ENCODE measurements at regions not wholly inside any gene's neighbourhood (a gene's known extent, or its start where the extent isn't known, plus 50 kb on each side); places are given as distances from the start of the nearest gene placed in this dataset.
"Not testable (repeated sequence)": the region's sequence is repeated elsewhere in the genome, so short reads cannot be mapped to it uniquely, and the experiment has no call there.

DNA sequence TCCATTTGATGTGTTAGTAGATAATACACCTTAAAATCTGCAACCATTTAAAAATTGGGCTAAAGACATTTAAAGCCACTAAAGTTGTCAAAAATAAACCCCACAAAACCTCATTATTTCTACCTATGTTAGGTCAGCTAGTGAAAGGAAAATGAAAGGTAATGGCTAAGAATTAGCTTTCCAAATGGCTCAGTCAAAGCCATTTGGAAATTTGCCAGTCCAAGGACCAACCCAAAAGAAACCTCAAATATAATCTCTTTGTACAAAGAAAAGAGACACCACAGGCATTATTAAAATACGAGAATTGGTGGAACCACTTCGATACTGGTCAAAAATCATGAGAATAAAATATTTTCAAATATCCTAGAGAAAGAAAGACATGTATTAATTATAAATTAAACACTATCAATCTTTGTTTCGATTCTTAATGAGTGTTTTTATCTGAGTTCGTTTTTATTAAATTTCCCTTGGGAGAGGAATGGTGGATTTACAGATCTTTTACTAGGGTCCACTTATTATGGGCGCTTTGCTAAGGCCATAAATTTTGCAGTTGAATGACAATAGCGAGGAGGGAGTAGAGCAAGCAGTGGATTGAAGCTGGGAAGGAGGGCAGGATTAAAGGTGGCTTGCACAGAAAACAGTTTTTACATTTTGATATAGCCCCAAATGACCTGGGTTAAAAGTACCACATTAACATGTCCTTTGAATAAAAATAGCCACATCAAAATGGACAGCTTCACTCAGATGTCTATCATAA is 116.8 kb upstream of the SHB start:
- no peak for DNase-seq (ENCODE audit: low spot score)

DNA sequence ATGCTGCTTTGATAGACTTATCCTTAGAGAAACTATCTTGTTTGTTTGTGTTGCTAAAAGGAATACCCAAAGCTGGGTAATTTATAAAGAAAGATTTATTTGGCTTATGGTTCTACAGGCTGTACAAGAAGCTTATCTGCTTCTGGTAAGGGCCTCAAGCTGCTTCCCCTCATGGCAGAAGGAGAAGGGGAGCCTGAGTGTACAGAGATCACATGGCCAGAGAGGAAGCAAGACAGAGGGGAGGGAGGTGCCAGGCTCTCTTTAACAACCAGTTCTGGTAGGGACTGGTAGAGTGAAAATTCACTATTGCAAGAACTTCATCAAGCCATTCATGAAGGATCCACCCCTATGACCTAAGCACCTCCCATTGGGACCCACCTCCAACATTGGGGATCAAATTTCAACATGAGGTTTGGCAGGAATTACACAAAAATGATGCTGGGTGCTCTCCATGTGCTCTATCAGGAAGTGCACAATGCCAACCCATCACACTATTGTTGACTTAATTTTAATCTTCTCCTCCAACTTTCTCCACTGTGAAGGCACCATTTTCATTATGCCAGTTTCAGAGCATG is 115.1 kb upstream of the SHB start:
- no peak for DNase-seq (ENCODE audit: low spot score)

DNA sequence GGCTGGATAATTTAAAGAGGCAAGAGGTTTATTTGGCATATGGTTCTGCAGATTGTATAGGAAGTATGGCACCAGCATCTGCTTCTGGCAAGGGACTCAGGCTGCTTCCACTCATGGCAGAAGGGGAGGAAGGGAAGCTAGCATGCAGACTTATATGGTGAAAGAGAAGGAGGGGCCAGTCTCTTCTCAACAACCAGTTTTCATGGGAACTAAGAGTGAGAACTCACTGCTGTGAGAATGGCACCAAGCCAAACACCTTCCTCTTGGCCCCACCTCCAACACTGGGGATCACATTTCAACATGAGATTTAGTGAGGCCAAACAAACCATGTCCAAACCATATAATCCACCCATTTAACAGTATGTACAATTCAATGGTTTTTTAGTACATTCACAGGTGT is 113.3 kb upstream of the SHB start:
- no peak for DNase-seq (ENCODE audit: low spot score)

DNA sequence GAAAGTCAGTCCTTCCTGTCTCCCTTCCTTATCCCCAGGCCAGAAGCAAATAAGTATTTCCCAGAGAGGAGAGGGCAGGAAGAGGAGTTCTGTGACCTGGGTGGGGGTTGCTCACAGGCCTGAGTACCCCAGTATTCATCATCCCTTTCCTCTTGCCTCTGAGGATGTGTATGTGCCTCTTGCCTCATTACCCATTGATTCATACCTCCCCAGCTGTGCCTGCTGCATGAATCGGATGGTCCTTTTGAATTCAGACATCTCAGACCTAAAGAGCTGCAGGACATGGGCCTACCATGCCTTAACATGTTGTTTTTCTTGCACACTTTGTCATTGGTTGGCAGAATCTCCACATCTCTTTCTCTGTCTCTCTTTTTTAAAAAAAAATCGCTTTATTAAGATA is 112.8 kb upstream of the SHB start:
- DNase-seq (ENCODE audit: low spot score), result no peak

DNA sequence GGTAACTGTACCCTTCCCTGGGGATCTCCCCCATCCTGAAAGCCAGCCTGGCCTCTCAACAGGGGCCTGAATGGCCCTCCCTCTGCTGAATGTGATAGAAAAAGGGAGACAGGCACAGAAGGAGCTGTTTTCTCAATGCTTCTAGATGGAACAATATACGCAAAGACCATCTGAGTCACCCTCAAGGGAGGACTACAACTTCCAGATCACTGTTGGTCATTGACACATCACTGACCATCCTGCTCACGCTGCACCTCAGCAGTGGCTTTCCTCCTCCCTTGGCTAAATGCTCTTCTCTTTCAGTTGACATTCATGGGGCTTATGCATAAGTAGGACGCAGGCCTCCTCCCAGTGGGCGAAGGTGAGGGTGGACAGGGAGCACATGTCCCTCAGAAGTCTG is 112.2 kb upstream of the SHB start:
- DNase-seq (ENCODE audit: low spot score), result no peak

DNA sequence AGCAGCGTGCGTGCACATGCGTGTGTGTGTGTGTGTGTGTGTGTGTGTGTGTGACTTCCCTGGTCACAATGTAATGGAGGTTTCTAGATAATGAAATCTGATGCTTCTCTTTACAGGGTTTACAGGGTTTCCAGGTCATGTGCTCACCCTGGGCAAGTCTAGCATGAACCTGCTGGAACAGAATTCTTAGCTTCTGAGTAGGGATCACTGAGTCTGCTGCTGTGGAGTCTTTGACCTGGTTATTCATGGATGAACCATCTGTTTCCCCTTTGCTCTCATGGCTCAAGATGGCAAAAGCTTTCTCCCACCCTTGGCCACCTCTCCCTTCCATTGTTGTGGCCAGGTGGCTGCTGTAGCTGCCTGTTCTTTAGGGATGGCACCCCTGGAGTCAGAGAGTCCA is 111.6 kb upstream of the SHB start:
- peak; percentile 3 for DNase-seq (ENCODE audit: low spot score)

DNA sequence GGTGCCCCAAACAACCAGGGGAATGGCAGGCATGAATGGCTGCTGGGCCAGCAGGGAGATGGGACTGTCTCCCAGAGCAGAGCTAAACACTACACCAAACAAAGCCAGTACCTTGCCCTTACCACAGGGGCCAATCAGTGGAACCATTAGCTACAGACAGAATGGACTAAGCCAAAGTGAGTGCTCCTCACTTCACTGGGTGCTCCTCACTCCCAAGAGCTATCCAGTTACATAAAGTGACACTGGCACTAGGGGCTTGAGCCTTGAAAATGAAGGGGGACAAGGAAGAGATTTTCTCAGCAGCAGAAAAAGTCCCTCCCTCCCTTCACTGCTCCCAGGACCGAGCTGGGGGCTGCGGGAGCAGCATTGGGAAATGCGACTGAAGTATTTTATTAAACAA is 110.9 kb upstream of the SHB start:
- DNase-seq (ENCODE audit: low spot score), result no peak

DNA sequence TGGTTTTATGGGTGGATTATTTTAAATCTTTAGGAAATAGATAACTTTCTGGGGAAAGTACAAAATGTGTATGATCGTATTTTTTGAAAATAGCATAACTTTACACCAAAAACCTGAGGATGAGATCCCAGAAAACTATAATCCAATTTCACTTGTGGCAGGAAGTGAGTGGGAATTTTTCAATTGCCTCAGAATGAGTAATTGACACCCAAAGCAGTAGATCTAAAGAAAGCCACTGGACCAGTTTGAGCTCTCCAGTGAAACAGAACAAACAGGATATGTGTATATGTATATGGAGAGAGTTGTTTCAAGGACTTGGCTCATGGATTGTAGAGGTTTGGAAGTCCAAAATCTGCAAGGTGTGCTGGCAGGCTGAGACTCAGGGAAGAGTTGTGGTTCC is 109.2 kb upstream of the SHB start:
- DNase-seq (ENCODE audit: low spot score), result no peak

DNA sequence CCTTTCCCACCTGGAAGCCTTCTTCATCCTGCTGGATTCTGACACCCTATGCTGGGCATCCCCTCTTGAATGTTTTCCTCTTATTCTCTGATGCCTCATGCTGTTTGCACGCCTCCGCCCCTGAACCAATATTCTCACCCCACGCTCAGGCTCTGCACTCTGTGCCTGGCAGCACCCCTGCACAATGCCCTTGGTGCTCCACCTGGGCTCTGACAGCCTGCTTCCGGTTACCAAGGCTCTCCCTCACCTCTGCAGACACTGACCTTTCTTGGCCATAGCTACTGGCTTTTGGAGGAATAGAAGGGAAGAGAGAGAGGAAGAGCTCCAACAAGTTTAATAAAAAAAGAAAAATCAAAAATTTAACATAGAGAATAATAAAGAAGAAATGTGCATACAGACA is 108.7 kb upstream of the SHB start:
- no peak for DNase-seq (ENCODE audit: low spot score)

DNA sequence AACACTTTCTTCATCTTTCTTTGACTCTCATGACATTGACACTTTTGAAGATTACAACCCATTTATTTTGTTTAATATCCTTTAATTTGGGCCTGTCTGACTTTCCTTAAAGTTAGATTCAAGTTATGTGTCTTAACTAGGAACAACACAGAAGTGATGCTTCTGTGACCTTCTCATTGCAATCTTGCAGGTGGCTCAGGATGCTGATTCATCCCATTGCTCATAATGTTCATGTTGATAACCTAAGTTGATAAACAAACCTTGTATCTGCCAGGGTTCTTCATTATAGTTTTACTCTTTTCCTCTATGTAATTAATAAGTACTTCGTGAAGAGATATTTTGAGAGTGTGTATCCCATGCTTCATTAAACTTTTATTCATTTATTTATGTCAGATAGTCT is 107.2 kb upstream of the SHB start:
- DNase-seq (ENCODE audit: low spot score), result no peak

DNA sequence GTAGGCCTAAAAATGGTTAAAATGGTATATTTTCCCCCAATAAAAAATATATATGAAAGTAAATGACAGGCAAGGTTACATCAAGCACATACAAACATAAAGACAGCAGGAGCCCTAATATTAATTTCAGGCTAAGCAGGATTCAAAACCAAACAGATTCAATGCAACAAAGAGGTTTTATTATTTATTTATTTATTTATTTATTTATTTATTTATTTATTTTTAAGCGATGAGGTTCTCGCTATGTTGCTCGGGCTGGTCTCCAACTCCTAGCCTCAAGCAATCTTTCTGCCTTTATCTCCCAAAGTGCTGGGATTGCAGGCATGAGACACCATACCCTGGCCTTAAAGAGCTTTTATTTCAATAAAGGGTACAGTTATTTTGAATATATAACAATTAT is 106.4 kb upstream of the SHB start:
- DNase-seq (ENCODE audit: low spot score), result no peak

DNA sequence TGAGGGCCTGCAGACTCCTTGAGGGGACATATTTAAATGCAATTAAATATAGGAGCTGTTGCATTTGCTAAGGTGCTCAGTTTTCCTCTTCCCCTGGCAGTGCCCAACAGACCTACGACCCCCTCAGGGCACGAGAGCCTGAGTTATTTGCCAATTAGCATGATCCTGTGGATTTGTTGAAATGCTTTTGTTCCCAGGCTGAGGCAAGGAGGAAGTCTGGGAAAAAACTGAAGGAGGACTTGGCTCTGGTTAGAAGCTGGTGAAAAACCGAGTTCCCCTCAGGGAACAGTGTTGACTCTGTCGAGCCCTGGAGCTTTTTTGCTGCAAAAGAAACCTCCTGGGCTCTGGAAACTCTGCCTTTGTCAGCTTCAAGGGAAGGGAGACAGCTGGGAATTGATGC is 103.6 kb upstream of the SHB start:
- no peak for DNase-seq (ENCODE audit: low spot score)

DNA sequence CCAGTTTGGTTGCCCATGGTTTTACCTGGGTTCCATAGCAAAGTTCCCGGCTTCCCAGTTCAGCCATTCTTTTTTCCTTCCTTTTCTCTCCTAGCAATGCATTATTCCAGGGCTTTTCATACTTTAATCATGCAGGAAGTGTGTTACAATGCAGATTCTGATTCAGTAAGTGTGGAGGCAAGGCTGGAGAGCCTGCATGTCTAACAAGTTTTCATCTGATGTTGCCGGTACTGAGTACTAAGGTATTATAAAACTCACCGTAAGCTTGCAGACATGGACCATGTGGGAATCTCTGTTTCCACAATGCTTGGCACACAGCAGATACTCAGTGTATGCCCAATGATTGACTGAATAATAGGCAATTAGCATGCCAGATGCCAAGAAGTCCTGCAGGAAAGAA is 102.9 kb upstream of the SHB start:
- no peak for DNase-seq (ENCODE audit: low spot score)

DNA sequence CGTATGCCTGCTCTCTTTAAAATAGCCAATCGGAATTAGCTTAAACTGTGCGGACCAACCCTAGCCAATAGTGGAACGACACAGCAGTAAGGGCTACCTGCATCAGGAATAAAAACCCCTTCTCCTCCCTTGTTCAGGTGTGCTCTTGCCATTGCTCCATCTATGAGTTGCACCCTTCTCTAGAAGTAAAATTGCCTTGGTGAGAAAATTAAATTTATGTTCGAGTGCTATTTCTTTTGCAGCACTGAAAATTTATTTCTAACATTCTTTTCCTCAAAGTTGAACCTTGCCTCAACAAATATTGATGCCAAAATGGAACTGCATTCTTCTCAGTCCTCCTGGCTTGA is 102.5 kb upstream of the SHB start:
- DNase-seq (ENCODE audit: low spot score), result no peak

DNA sequence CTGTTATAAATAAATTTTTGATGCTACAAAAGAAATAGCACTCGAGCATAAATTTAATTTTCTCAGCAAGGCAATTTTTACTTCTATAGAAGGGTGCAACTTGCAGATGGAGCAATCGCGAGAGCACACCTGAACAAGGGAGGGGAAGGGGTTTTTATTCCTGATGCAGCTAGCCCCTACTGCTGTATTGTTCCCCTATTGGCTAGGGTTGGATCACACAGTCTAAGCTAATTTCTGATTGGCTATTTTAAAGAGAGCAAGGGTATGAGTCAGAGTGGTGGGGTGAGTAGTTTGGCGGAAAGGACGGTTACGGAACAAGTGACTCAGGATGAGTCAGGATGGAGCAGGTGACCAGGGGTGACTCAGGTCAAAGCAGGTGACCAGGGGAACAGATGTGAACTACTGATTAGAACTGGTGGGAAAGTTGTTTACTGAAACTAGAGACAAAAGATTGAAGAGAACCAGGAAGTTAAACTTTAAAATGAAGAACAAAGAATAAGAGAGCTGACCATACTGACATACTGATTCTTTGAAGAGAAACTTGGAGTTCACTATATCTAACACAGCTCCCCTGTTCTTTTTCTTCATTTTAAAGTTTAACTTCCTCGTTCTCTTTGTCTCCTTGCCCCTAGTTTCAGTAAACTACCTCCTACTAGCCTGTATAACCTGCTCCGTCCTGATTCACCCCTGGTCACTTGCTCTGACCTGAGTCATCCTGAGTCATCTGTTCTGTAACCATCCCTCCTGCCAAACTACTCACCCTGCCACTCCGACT is 101.9 kb upstream of the SHB start:
- DNase-seq (ENCODE audit: low spot score), result not testable (repeated sequence)

DNA sequence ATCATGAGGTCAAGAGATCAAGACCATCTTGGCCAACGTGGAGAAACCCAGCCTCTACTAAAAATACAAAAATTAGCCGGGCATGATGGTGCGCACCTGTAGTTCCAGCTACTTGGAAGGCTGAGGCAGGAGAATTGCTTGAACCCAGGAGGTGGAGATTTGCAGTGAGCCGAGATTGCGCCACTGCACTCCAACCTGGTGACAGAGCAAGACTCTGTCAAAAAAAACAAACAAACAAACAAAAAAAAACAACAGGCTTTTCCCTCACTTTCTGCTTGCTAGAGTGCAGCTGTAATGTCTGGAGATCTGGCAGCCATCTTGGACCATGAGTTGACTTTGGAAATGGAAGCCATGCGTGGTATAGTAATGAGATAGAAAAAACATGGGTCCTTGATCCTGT is 101.1 kb upstream of the SHB start:
- not testable (repeated sequence) for DNase-seq (ENCODE audit: low spot score)

DNA sequence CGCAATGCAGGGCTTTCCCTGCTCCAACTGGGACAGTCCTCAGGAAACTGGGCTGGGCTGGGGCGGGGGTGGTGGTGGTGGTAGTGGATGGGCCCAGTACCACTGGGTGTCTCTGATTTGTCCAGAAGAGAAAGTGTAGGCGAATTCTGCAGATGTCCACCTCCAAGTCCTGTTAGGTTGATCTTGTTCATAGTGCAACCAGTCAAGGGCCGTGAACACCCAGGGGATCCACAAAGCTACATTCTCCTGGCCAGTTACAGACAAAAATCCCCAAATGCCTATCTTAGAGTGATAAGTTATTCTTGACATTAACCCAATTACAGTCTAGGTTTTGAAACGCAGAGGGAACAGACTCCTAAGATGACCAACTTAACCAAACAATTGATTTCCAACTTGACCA is 97.5 kb upstream of the SHB start:
- no peak for DNase-seq (ENCODE audit: low spot score)

DNA sequence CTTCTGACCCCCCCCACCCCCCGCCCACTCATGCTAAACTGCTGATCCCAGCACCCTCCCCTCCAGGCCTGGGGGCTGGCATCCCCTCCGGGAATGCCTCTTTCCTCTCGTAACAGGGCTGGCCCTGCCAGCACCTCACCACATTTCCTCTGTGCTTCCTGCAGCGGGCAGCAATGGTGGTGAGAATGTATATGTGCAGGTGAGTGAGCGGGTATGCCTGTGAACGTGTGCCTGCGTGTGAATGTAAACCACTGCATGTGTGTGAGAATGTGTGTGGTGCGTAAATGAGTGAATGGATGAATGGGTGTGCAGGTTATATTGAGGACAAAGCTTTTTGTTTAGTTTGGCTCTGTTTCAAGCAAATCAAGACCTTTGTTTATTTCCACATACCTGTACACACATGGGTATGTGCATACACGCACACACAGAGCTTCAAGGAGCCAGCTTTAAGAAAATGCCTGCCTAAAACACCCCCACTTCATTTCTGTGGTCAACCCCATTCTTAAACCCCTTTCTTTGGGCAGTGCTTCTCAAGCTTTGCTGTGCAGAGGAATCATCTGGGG is 95.7 kb upstream of the SHB start:
- no peak for DNase-seq (ENCODE audit: low spot score)

DNA sequence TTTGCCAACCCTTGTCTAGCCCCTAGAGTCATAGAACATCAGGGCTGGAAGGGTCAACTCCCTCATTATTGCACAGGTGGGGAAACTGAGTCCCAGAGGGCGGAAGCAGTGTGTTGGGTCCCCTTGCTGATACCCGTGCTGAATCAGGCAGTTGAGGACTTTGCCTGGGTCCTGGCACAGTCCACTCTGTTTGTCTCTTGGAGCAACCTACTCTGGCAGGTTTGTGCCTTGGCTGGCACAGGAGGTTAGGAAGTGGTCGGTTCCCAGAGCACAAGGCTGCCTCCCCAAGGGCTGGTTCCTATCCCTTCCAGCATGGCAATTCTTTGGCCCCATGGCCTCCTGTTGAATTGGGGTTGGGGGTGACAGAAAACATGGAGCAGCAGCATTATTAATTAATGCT is 94.5 kb upstream of the SHB start:
- DNase-seq (ENCODE audit: low spot score), result no peak

DNA sequence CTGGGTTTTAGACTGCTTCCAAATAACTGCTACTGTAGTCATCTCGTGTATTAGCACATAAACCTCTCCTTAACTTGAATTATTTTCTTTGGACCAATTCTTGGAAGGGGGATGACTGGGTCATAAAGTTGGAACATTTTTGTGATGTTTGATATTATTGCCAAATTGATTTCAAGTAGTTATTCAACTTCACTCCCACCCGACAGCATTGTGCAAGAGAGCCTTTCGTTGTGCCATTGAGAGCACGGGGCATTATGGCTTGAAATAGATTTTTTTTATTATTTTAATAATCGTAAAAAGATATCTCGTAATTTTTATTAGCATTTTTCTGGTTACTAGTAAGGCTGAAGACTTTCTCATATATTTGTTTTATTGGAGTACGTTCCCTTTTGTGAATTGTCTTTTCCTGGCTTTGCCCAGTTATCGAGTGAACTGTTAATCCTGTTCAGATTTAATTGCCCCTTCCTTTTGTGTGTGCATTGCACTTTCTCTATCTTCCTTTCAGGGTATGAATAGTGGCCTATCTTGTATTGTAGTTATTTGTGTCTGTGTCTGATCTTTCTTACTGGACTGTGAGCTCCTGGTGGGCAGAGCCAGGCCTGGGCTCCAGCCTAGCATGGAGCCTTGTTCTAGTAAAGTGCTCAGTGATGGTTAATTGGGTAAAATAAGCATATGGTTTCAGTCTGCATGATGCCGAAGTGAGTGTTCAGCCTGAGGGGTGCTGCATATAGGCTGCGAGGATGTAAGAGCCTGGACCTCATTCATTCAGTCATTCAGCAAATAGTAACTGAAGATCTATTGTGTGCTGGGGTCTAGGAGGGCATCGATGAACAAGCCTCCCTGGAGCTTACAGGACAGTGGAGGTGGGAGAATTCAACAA is 93.5 kb upstream of the SHB start:
- no peak for DNase-seq (ENCODE audit: low spot score)

DNA sequence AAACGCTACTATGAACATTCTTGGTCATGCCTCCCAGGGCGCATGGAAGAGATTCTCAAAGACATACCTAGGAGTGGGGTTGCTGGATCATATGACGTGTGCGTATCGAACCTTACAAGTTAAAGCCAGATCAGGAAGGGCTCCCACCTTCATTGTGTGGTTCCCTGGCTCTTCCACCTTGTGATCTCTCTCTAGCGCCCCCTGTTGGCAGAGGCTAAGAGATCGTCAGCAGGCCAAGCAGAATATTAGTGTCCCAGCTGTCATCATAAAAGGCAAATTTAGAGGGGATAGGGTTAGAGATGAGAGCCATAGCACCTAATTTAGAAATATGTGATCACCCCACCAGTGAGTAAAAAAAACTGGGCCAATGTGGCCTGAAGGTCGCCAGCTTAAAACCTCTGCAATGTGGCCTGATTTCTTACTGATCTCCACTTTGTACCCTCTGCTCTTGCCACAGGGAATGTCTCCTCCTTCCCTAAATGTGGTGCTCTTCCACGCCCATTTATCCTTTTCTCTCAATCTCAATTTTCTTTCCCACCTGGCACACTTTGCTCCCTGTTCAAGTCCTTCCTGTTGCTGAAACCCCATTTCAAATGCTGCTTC is 91.7 kb upstream of the SHB start:
- peak; percentile 41 for DNase-seq (ENCODE audit: low spot score)

DNA sequence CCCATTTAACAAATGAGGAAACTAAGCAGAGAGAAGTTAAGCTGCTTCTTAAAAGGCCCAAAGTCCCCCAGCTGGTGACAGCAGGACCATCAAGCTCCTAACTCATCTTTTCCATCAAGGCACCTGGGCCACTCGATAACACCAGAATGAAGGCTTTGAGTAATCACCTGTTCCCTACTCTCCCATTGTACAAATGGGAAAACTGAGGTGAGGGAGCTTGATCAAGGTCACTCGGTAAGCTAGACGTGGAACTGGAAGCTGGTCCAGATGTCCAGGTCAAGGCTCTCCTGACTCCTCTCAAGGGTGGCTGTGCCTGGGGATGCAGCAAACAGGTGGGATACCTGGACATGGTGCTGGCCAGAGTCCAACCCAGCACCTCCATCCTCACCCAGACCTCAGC is 90.6 kb upstream of the SHB start:
- DNase-seq (ENCODE audit: low spot score), result no peak

All from cerebellar cortex (tissue), 1 donor.